Caco-2 (cell line): ENCODE measurements at regions not wholly inside any gene's neighbourhood (a gene's known extent, or its start where the extent isn't known, plus 50 kb on each side); places are given as distances from the start of the nearest gene placed in this dataset.

Source experiments
- BruUV-seq: library from RNA; stranded (reverse); fragments of 400-500 nt; replicated peaks from 2 replicates; lab custom pipeline; 2021; lab: Mats Ljungman, UMichigan
- CTCF ChIA-PET: fragments of 300-600 bp; sonication (Branson Sonifier 250); formaldehyde crosslinking; loops from one replicate; lab custom pipeline; 2022; ENCODE audit warnings: antibody characterized with exemption; lab: Charles Lee
- POLR2A ChIA-PET: fragments of 300-600 bp; sonication (Branson Sonifier 250); formaldehyde crosslinking; loops from one replicate; lab custom pipeline; 2022; ENCODE audit warnings: antibody characterized with exemption; lab: Charles Lee
- DNase-seq, 2 experiments: peaks; one replicate each; pipeline versions ENCODE4 v3.0.0 to v3.0.0-alpha.2; 2020 to 2022
- H3K27me3 ChIP-seq: replicated peaks from 2 replicates; pipeline ENCODE4 v1.6.0; 2011; ENCODE audit warnings: low read length; ENCODE audit not compliant: control insufficient read depth, insufficient read depth
- H3K36me3 ChIP-seq: 2 replicates; pipeline ENCODE4 v1.5.1; 2011; ENCODE audit warnings: low read length; ENCODE audit not compliant: control insufficient read depth, insufficient read depth
- H3K4me1 ChIP-seq: fragments of 250-450 bp; sonication (Bioruptor Pico); 2 replicates; pipeline ENCODE4 v1.5.1; 2020; ENCODE audit warnings: mild to moderate bottlenecking
- H3K4me3 ChIP-seq: 2 replicates; pipeline ENCODE4 v1.5.1; 2011; ENCODE audit warnings: low read depth, mild to moderate bottlenecking, control low read depth, low read length
- H3K9me3 ChIP-seq: fragments of 250-450 bp; sonication (Bioruptor Pico); 2 replicates; pipeline ENCODE4 v1.5.1; 2020; ENCODE audit warnings: mild to moderate bottlenecking, moderate library complexity
- H3K27ac Mint-ChIP-seq: one replicate; pipeline ENCODE4 v1.8.0; 2022; ENCODE audit warnings: mixed read lengths; ENCODE audit not compliant: unreplicated experiment
- H3K27me3 Mint-ChIP-seq: one replicate; pipeline ENCODE4 v1.8.0; 2022; ENCODE audit warnings: mixed read lengths; ENCODE audit not compliant: insufficient read depth, unreplicated experiment
- H3K36me3 Mint-ChIP-seq: one replicate; pipeline ENCODE4 v1.8.0; 2022; ENCODE audit warnings: mild to moderate bottlenecking, mixed read lengths; ENCODE audit not compliant: insufficient read depth, unreplicated experiment
- H3K4me1 Mint-ChIP-seq: one replicate; pipeline ENCODE4 v1.8.0; 2022; ENCODE audit warnings: low read depth, mixed read lengths; ENCODE audit not compliant: unreplicated experiment
- H3K4me3 Mint-ChIP-seq: one replicate; pipeline ENCODE4 v1.8.0; 2022; ENCODE audit warnings: mild to moderate bottlenecking, moderate library complexity, mixed read lengths; ENCODE audit not compliant: unreplicated experiment
- H3K9me3 Mint-ChIP-seq: one replicate; pipeline ENCODE4 v1.8.0; 2022; ENCODE audit warnings: mixed read lengths; ENCODE audit not compliant: unreplicated experiment
- CTCF ChIP-seq, 2 experiments: fragments of 200-600 bp in 1 of 2; IDR thresholded peaks; 1 replicate in 1 of 2; 2 replicates in 1 of 2; pipeline versions ENCODE4 v1.5.1 to v1.8.0; 2011 to 2022; ENCODE audit warnings: antibody characterized with exemption in 1 of 2, control low read depth in 1 of 2, inconsistent platforms in 1 of 2, low read depth in 1 of 2, low read length in 1 of 2, mild to moderate bottlenecking in 1 of 2, moderate library complexity in 1 of 2; ENCODE audit not compliant: insufficient read depth in 1 of 2, severe bottlenecking in 1 of 2, unreplicated experiment in 1 of 2
- intact Hi-C: fragments of 100-400 bp; cut with micrococcal nuclease; formaldehyde crosslinking; loops from one replicate; pipeline ENCODE4 v1.10.0; 2022; ENCODE audit not compliant: unreplicated experiment

DNA sequence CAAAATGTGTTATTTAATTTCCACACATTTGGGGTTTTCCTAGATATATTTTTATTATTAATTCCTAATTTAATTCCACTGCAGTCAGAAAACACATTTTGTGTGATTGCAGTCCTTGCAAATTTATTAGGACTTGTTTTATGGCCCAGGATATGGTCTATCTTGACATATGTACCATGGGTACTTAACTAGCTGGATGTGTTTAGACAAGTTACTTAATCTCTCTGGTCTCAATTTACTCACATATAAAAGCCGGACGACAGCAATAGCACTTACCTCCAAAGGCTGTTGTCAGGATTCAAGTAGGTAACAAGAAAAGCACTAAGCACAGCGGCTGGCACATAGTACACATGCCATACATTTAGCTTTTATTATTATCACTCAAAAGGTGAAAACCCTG lies 118.2 kb upstream of the MSX2 start:
- H3K27ac Mint-ChIP-seq = peak overlapping the region; percentile 17
- peaks cover 8% of the 10 kb centered on the region for H3K36me3 Mint-ChIP-seq
- CTCF ChIA-PET = interaction anchor here (0.7 kb wide), 1 partner anchor 187 kb away, joined by 3 read pairs; no protein-coding TSS in a partner anchor
- no peak overlapping the region for H3K4me3 Mint-ChIP-seq
- Histone ChIP-seq H3K36me3 (no peaks in the 10 kb centered on the region), H3K27me3 (no peaks in the 10 kb centered on the region), H3K9me3 (peaks cover 13% of the 10 kb centered on the region), H3K4me3 (no peak overlapping the region), H3K4me1 (peaks cover 39% of the 10 kb centered on the region)
- BruUV-seq = no TSS peak
- peaks cover 23% of the 10 kb centered on the region for H3K4me1 Mint-ChIP-seq
- no peaks in the 10 kb centered on the region for H3K9me3 Mint-ChIP-seq
- no peak for TF ChIP-seq CTCF (IDR thresholded peaks at IDR 0.05; ENCODE audit: insufficient read depth in 1 of 2, low read depth in 1 of 2, low read length in 1 of 2, severe bottlenecking in 1 of 2, unreplicated experiment in 1 of 2)
- DNase-seq = no peak
- no peaks in the 10 kb centered on the region for H3K27me3 Mint-ChIP-seq
- POLR2A ChIA-PET = interaction anchor here (0.6 kb wide), 1 partner anchor 118 kb away, joined by 3 read pairs; the partner anchor contains the start of gene MSX2
- intact Hi-C loops = no loop called here

GRCh38 chr5:174606646-174607045 lies 117.7 kb upstream of the MSX2 start:
- Histone ChIP-seq H3K4me3 (no peak overlapping the region), H3K9me3 (peaks cover 13% of the 10 kb centered on the region), H3K4me1 (peaks cover 39% of the 10 kb centered on the region), H3K27me3 (no peaks in the 10 kb centered on the region), H3K36me3 (no peaks in the 10 kb centered on the region; the same call in 1 of the 2 replicates)
- ChIA-PET CTCF (interaction anchor here (0.7 to 1.1 kb wide), 2 partner anchors 10 to 188 kb away, joined by 3 to 5 read pairs; no protein-coding TSS in a partner anchor), POLR2A (interaction anchor here (0.6 kb wide), 1 partner anchor 118 kb away, joined by 3 read pairs; the partner anchor contains the start of gene MSX2)
- H3K4me1 Mint-ChIP-seq = peaks cover 18% of the 10 kb centered on the region
- H3K27ac Mint-ChIP-seq = peak overlapping the region; percentile 17
- no peak for DNase-seq
- no TSS peak for BruUV-seq
- no peaks in the 10 kb centered on the region for H3K9me3 Mint-ChIP-seq
- no peak overlapping the region for H3K4me3 Mint-ChIP-seq
- H3K36me3 Mint-ChIP-seq = peaks cover 8% of the 10 kb centered on the region
- no peaks in the 10 kb centered on the region for H3K27me3 Mint-ChIP-seq
- intact Hi-C loops = no loop called here
- no peak for TF ChIP-seq CTCF (IDR thresholded peaks at IDR 0.05; ENCODE audit: insufficient read depth in 1 of 2, low read depth in 1 of 2, low read length in 1 of 2, severe bottlenecking in 1 of 2, unreplicated experiment in 1 of 2)

- H3K4me3 Mint-ChIP-seq = no peak overlapping the region
- no peak overlapping the region for H3K27ac Mint-ChIP-seq
- CTCF ChIA-PET = interaction anchor here (1.1 kb wide), 1 partner anchor 9 kb away, joined by 5 read pairs; no protein-coding TSS in a partner anchor
- peaks cover 8% of the 10 kb centered on the region for H3K36me3 Mint-ChIP-seq
- no peak for DNase-seq
- Histone ChIP-seq H3K4me3 (no peak overlapping the region), H3K36me3 (no peaks in the 10 kb centered on the region; the same call in 1 of the 2 replicates), H3K9me3 (peaks cover 13% of the 10 kb centered on the region), H3K4me1 (peaks cover 33% of the 10 kb centered on the region), H3K27me3 (no peaks in the 10 kb centered on the region)
- no peak for TF ChIP-seq CTCF (IDR thresholded peaks at IDR 0.05; ENCODE audit: insufficient read depth in 1 of 2, low read depth in 1 of 2, low read length in 1 of 2, severe bottlenecking in 1 of 2, unreplicated experiment in 1 of 2)
- BruUV-seq = no TSS peak
- POLR2A ChIA-PET = no interaction called here
- H3K9me3 Mint-ChIP-seq = no peaks in the 10 kb centered on the region
- H3K4me1 Mint-ChIP-seq = peaks cover 13% of the 10 kb centered on the region
- H3K27me3 Mint-ChIP-seq = no peaks in the 10 kb centered on the region
- intact Hi-C loops = no loop called here
These were observed 117.2 kb upstream of the MSX2 start for GRCh38 chr5:174607205-174607604.
